GM18951 (cell line): ENCODE measurements at regions not wholly inside any gene's neighbourhood (a gene's known extent, or its start where the extent isn't known, plus 50 kb on each side); places are given as distances from the start of the nearest gene placed in this dataset.

Experiments used
- POLR2A ChIP-seq: IDR thresholded peaks from 4 replicates; pipeline ENCODE4 v1.6.1; 2011; ENCODE audit warnings: mild to moderate bottlenecking; ENCODE audit not compliant: insufficient read length, insufficient read depth; ENCODE audit errors: extremely low read depth
- in situ Hi-C: fragments of 300-500 bp; cut with MboI; formaldehyde crosslinking; loops from one replicate; pipeline ENCODE4 v1.12.0; 2022; ENCODE audit warnings: low sequenced_read_pairs, mixed read lengths, inconsistent platforms; ENCODE audit not compliant: unreplicated experiment

DNA sequence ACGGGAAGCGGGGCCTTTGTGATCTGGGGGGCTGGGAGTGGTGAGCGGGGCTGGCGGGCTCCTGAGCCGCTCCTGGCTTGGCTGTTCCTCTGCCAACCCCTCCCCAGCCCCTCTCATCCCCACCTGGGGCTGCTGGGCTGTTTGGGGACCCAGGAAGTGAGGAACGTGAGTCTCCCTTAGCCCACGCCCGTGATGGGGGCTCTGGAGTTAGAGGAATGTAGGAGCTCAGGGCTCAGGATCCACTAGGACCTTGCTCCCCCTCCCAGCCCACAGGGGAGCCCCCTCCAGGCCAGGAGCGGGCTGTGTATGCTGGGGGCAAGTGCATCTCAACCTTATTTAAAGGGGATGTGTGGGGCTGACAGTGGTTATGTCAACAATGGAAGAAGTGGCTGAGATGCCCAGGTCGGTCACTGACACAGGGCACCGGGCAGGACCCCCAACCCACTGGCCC is 134.1 kb downstream of the URI1 start:
- TF ChIP-seq POLR2A = no peak
- in situ Hi-C loops = no loop called here

DNA sequence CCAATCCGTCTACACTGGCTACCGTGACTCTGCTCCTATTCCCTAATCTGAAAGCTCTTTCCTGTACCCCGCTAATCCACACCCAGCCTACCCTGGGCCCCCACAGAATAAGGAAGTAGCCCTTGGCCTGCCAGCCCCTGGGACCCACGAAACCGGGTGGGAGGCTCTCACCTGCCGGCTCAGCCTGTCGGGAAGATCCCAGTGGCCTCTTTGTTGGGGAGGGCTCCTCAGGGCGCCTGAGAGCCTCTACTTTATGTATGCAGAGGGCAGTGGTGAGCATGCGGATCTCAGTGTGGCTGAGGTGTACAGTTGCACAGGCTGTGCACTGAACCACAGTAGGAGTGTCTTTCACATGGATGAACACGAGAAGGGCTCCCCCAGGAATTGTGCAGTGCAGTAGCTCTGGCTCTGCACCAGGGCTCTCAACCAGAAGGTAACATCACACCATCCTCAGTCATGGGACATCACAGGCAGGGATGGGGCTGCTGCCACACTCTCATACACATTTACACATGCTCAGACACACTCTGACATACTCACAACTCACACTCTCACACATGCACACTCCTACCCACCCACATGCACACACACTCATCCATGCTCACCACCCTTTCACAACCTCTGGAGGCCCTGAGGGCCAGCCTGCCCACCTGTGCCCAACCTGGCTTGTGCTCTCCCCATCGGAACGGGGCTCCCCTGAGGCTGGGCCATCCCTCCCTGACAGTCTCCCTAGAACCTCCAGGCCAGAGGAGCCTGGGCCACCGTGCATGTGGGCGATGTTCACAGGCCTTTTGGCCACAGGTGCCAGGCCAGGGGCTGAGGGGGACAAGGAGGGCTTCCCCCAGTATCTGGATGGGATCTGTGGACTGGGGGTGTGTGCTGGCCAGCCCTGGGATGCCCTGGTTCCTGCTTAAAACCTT is 135.0 kb downstream of the URI1 start:
- in situ Hi-C loops = no loop called here
- no peak for TF ChIP-seq POLR2A

DNA sequence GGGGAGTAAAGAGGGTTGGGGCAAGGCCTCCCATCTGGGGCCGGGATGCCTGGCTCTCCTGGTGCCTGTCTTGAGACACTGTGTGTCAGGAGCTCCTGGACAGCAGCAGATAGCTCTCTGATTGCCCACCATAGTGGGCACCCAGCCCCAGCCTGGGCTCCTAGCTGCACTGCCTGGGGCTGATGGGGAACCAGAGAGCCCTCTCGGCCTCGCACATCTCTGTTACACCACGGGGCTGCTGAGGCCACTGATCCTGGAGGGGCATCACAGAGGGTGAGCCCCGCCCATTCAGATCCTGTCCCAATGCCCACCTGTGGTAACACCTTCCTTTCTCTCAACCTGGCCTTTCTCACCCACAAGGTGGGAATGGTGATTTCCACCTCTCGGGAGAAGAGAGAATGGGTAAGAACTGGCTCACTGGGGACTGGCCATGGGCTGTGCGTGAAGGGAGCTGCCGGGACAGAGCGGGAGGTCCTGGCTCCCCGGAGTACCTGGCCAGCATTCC is 135.9 kb downstream of the URI1 start:
- in situ Hi-C loops = no loop called here
- TF ChIP-seq POLR2A = no peak

DNA sequence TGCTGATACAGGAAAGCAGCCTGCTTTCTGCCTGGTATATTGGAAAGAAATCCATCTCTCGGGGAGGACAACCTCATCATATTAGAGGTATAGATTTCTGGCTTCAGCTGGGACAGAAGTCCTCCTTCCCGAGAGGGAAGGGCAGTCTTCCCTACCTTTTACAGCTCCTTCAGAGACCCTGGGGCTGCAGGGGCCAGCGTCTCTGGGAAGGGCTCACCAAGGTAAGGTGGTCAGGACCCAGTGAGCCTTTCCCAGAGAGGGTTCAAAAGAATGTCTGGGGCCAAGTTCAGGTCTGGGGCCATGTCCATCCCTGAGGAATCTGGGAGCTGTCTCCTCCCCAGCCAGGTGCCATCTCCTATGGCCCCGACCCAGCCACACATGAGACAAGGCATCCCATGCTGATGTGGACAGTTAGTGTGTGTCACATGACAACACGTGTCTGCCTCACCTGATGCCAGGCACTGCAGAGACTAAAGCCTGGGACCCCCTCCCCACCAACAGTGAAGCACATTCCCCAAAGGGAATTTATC is 136.4 kb downstream of the URI1 start:
- no peak for TF ChIP-seq POLR2A

DNA sequence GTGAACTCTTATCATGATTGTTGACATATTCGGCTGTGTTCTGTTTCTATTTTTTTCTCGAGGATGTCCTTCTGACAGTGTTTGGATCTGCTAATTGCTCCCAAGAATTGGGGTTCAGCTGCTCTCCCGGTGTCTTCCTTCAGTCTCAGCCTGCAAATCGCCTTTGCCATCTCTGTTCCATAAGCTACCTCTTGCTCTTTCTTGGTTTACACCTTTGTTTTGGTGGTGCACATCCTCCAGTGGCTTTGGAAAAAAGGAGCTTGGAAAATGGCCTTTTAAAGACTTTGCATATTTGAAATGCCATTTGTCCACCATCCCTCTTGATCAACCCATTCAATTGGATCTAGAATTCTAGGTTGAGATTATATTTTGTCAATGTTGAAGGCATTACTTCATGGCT is 137.2 kb downstream of the URI1 start:
- in situ Hi-C loops = no loop called here
- TF ChIP-seq POLR2A = no peak

More for the DNA sequence above, 136.4 kb downstream of the URI1 start:
- in situ Hi-C loops = no loop called here

DNA sequence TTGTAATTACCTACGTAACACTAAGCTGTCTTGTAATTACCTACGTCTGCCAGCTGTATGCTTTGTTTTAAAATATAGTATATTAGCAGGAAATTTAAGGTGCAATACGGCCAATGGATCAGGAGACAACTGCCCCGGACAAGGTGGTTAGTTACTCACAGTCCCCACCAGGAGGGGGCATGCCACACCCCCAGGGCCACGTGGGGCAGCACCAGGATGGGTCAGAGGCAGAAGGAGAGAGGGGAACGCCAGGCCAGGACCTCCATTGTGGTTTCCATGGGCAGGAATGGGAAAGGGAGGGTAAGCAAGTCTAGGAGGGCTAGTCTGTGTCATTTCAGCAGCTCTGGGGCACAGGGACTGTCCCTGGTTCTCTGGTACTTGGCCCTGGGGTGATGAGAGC is 140.1 kb downstream of the URI1 start:
- in situ Hi-C loops = no loop called here
- TF ChIP-seq POLR2A = no peak

DNA sequence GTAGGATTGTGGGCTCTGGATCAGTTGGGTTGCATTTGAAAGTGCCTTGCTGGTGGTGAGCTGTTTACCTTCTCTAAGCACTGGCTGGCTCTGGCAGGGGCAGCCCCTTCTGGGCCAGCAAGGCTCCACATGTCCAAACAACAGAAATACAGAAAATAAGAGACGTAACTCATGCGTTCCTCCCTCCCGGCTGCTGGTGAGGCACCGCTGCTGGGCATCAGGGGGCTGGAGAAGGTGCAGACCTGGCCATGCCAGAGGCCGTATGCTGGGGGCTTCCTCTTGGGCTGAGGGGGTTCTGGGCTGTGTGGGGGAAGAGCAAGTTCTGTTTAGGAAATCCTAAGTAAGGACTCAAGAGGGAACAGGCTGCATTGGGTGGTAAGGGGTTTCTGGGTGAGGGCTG is 140.6 kb downstream of the URI1 start:
- TF ChIP-seq POLR2A = no peak
- in situ Hi-C loops = no loop called here

DNA sequence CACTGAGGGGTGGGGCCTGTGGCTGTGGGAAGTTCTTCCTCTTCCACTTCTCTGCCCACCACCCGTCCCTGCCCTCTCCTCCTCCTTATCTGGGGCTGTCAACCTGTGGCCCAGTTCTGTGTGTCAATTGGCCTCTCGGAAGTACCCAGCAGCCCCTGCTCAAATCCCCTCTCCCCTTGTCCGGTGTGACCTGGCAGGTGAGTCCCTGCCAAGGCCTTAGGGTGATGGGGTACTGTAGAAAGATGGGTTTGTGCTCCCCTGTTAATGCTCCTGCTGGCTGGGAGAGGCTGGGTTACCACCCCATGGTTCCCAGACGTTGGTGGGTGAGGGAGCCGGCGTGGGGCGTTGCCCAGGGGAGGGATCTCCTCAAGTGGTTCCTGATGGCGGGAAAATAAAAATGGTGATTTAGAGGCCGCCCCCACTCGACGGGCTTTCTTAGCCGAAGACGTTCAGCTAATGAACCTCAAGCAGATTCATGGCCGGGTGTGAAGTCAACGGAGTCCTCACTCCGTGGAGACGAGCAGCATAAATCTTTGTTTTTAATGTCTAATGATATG is 141.2 kb downstream of the URI1 start:
- no peak for TF ChIP-seq POLR2A
- in situ Hi-C loops = no loop called here

DNA sequence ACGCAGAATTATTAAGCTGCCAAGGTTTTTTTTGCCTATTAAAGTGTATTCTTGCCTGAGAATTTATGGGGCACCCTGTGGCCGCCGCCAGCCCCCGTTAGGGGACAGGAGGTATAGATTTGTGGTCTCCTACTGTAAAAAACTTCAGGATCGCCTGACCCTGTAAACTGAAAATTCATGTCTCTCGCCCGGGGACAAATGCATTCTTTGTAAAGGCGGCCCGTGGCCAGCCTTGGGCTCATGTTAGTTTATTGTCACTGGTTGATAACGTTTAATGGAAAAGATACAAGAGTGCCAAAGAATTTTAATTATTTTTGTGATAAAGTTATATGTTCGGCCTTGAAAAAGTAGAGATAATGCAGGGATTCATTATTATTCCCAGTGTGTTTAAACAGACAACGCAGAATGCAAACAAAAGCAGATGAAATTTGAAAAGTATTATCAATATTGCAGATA is 141.7 kb downstream of the URI1 start:
- TF ChIP-seq POLR2A = no peak
- in situ Hi-C loops = no loop called here

DNA sequence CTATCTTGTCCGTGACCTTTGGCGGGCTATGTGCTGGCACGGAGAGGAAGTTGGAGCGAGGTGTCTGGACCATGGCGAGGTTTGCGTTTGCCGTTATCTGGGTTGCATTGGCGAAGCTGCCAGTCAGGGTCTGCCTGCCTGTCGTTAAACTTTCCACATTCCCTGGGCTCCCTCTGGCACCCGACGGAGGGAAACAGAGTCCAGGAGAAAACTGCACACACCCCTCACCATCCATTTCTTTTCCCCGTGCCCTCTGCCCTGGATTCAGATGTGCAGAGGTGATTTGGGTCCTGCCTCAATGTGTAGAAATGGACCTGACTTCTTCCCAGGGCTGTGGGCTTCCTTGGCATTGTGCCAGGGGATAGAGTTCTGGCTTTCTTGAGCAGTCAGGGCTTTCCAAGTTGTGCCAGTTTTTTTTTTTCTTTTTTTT is 142.4 kb downstream of the URI1 start:
- TF ChIP-seq POLR2A = no peak
- in situ Hi-C loops = no loop called here

DNA sequence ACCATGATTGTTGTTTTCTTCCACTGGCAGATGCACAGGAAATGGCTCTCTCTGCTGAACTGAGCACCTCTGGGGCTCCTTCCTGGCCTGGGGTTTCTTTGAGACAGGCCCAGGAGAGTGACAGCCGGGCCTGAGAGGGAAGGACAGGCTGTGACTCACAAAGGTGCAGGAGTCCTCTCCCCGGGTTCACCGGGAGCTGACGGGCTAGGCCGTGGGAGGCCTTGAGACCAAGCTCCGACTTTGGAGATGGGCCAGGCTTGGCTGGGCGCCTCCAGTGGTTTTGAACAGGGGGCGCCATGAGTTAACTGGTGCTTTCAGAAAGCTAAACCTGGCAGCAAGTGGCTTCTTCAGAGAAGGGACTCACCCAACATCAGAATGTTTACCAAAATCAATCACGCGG is 143.4 kb downstream of the URI1 start:
- in situ Hi-C loops = no loop called here
- TF ChIP-seq POLR2A = no peak

DNA sequence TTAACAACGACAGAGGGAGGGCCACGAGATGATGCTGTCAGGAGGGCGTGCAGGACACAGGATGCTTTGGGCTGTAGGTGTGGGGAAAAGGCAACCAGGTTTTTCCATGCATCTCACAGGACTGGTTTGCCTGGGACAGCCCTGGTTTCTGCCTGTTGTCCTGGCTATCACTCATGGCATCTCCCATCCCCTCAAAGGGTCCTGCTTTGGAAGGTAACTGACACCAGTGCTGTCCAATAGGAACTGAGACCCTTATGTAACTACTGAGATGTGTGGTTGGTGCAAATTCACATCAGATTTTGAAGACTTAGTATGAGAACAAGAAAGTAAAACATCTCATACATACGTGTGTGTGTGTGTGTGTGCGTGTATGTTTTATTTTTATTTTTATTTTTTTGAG is 144.2 kb downstream of the URI1 start:
- in situ Hi-C loops = no loop called here

DNA sequence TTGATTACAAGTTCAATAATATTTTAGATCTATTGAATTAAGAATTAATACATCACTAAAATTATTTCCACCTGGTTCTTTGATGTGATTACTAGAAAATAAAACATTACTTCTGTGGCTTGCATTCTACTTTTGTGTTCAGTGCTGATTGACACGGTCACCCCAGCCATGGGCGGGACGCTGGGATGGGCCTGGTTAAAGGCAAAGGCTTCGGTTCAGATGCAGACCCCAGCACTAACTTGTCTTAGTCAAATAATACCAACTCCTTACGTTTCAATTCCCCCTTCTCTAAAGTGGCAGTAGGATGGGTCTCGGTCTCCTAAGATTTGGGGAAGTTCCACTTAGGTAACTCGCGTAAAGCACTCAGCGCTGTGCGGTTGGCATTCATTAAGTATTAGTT is 144.9 kb downstream of the URI1 start:
- no peak for TF ChIP-seq POLR2A
- in situ Hi-C loops = no loop called here

More for the DNA sequence above, 144.2 kb downstream of the URI1 start:
- TF ChIP-seq POLR2A = no peak
